ENCODE measurements at regions not wholly inside any gene's neighbourhood (a gene's known extent, or its start where the extent isn't known, plus 50 kb on each side); places are given as distances from the start of the nearest gene placed in this dataset.

DNA sequence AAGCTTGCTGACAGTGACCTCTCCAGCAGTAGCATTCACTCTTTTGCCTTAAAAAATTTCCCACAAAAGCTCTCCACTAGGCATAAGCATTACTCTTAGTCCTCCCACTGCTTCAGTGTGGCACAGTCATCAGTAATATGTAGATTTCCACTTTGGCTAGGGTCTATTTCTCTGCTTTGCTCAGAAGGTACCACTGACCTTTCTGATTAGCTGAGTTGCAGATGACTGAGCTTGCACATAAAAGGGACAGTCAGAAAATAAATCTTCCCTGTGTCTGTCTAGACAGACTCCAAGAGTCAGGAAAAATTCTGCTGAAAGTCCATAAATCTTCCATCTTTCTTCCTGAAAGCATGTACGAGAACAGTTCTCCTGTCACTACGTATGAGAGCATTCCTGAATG is 56.6 kb upstream of the APP start:
- TF ChIP-seq CTCF (IDR thresholded peaks at IDR 0.05; ENCODE audit: poor library complexity), result no peak
- no peak for TF ChIP-seq EZH2 (IDR thresholded peaks at IDR 0.05; ENCODE audit: borderline replicate concordance)
- no peak for TF ChIP-seq EZH2phosphoT487 (IDR thresholded peaks at IDR 0.05; ENCODE audit: low read depth, severe bottlenecking, unreplicated experiment)

Data from hepatocyte (in vitro differentiated cells).